OCI-LY7 (cell line): ENCODE measurements at regions not wholly inside any gene's neighbourhood (a gene's known extent, or its start where the extent isn't known, plus 50 kb on each side); places are given as distances from the start of the nearest gene placed in this dataset.

Experiments
- BruUV-seq: library from RNA; stranded (reverse); fragments of 400-500 nt; replicated peaks from 2 replicates; lab custom pipeline; 2021; lab: Mats Ljungman, UMichigan
- CTCF ChIA-PET: fragments of 300-600 bp; sonication (Branson Sonifier 250); formaldehyde crosslinking; loops from one replicate; lab custom pipeline; 2022; ENCODE audit warnings: antibody characterized with exemption; ENCODE audit not compliant: unreplicated experiment; lab: Charles Lee
- POLR2A ChIA-PET: fragments of 300-600 bp; sonication (Branson Sonifier 250); formaldehyde crosslinking; loops from one replicate; lab custom pipeline; 2022; ENCODE audit warnings: antibody characterized with exemption; lab: Charles Lee
- DNase-seq: peaks from one replicate; pipeline ENCODE4 v3.0.0-alpha.2; 2015; ENCODE audit warnings: low spot score
- H2AFZ ChIP-seq: fragments of 200-600 bp; sonication (generic), shearing (Covaris generic); 2 replicates; pipeline ENCODE4 v1.6.1; 2014; ENCODE audit warnings: mild to moderate bottlenecking, antibody characterized with exemption, low read length, moderate library complexity
- H3K27ac ChIP-seq: fragments of 200-600 bp; sonication (generic); 2 replicates; pipeline ENCODE4 v1.5.1; 2014; ENCODE audit warnings: mixed run types, low read depth, mild to moderate bottlenecking, moderate library complexity, low read length, inconsistent platforms; ENCODE audit not compliant: poor library complexity, severe bottlenecking
- H3K36me3 ChIP-seq: fragments of 200-600 bp; sonication (generic); 2 replicates; pipeline ENCODE4 v1.6.1; 2014; ENCODE audit warnings: mild to moderate bottlenecking, antibody characterized with exemption, low read length, moderate library complexity, mixed read lengths; ENCODE audit not compliant: insufficient read depth
- H3K4me1 ChIP-seq: fragments of 200-600 bp; sonication (generic); 2 replicates; pipeline ENCODE4 v1.5.1; 2014; ENCODE audit warnings: mild to moderate bottlenecking, low read length; ENCODE audit not compliant: insufficient read depth, poor library complexity, severe bottlenecking
- H3K4me2 ChIP-seq: fragments of 200-600 bp; sonication (generic); 2 replicates; pipeline ENCODE4 v1.6.1; 2014; ENCODE audit warnings: mild to moderate bottlenecking, low read length
- H3K4me3 ChIP-seq: fragments of 200-600 bp; sonication (generic); 2 replicates; pipeline ENCODE4 v1.5.1; 2014; ENCODE audit warnings: mild to moderate bottlenecking, low read depth, low read length; ENCODE audit not compliant: poor library complexity, severe bottlenecking
- H3K79me2 ChIP-seq: fragments of 200-600 bp; sonication (generic); 2 replicates; pipeline ENCODE4 v1.6.1; 2016; ENCODE audit warnings: low read depth, mild to moderate bottlenecking, low read length, moderate library complexity, mixed read lengths; ENCODE audit not compliant: insufficient read depth
- H3K9me2 ChIP-seq: fragments of 200-600 bp; sonication (generic); 2 replicates; pipeline ENCODE4 v1.6.1; 2016; ENCODE audit warnings: mild to moderate bottlenecking, low read length, mixed read lengths; ENCODE audit not compliant: insufficient read depth
- H3K9me3 ChIP-seq: fragments of 200-600 bp; sonication (generic); 2 replicates; pipeline ENCODE4 v1.6.1; 2014; ENCODE audit warnings: mild to moderate bottlenecking, mixed run types, low read length, mixed read lengths
- H4K20me1 ChIP-seq: fragments of 200-600 bp; sonication (generic); 2 replicates; pipeline ENCODE4 v1.6.1; 2014; ENCODE audit warnings: mild to moderate bottlenecking, antibody characterized with exemption, low read length, moderate library complexity, mixed read lengths; ENCODE audit not compliant: insufficient read depth
- EZH2phosphoT487 ChIP-seq: fragments of 200-600 bp; sonication (generic); IDR thresholded peaks from 2 replicates; pipeline ENCODE4 v1.6.1; 2018; ENCODE audit warnings: low read depth, borderline replicate concordance, mild to moderate bottlenecking, mixed run types, antibody characterized with exemption, low read length, moderate library complexity, mixed read lengths
- intact Hi-C: fragments of 100-400 bp; cut with micrococcal nuclease; formaldehyde crosslinking; loops from one replicate; pipeline ENCODE4 v1.10.0; 2022; ENCODE audit not compliant: unreplicated experiment
- TF ChIP-seq, protein P1 (sequence below): fragments of 200-600 bp; sonication (generic); conservative IDR thresholded peaks from 2 replicates; pipeline ENCODE4 v1.5.1; 2014; ENCODE audit warnings: mild to moderate bottlenecking, antibody characterized with exemption, low read length, moderate library complexity, mixed read lengths

GRCh38 chr5:84863020-84863419 lies 478.3 kb upstream of the EDIL3 start:
- H3K4me1 ChIP-seq = no peaks in the 10 kb centered on the region
- TF ChIP-seq EZH2phosphoT487 = no peak
- TF ChIP-seq, protein P1, sequence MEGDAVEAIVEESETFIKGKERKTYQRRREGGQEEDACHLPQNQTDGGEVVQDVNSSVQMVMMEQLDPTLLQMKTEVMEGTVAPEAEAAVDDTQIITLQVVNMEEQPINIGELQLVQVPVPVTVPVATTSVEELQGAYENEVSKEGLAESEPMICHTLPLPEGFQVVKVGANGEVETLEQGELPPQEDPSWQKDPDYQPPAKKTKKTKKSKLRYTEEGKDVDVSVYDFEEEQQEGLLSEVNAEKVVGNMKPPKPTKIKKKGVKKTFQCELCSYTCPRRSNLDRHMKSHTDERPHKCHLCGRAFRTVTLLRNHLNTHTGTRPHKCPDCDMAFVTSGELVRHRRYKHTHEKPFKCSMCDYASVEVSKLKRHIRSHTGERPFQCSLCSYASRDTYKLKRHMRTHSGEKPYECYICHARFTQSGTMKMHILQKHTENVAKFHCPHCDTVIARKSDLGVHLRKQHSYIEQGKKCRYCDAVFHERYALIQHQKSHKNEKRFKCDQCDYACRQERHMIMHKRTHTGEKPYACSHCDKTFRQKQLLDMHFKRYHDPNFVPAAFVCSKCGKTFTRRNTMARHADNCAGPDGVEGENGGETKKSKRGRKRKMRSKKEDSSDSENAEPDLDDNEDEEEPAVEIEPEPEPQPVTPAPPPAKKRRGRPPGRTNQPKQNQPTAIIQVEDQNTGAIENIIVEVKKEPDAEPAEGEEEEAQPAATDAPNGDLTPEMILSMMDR = no peak
- H3K9me2 ChIP-seq = no peaks in the 10 kb centered on the region
- H4K20me1 ChIP-seq = no peaks in the 10 kb centered on the region
- H3K4me3 ChIP-seq = no peak overlapping the region
- H3K27ac ChIP-seq = no peak overlapping the region
- H3K36me3 ChIP-seq = no peaks in the 10 kb centered on the region
- ChIA-PET POLR2A (interaction anchor here (0.6 kb wide), 1 partner anchor 12 kb away, joined by 8 read pairs; no protein-coding TSS in a partner anchor), CTCF (no interaction called here)
- no peak overlapping the region for H3K4me2 ChIP-seq
- intact Hi-C loops = no loop called here
- DNase-seq = no peak
- H3K79me2 ChIP-seq = no peaks in the 10 kb centered on the region
- no peaks in the 10 kb centered on the region for H3K9me3 ChIP-seq
- BruUV-seq = no TSS peak
- no peak overlapping the region for H2AFZ ChIP-seq

DNA sequence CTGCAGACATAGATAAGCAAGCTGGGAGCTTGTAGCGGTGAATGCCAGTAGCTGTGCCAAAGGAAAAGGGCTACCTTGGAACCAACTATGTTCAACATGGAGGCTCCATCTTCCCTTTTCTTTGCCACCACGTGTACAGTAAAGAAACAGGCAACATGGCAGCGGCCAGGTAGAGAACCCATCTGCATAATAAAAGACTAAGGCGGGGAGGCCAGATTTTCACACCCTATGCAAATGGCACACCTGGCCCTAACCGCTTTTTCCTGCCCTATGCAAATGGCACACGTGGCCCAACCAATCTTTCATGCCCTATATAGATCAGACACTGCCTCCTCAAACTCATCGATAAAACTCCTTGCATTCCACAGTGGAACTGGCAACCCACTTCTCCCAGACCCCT lies 477.5 kb upstream of the EDIL3 start:
- H3K9me3 ChIP-seq = no peaks in the 10 kb centered on the region
- no peak overlapping the region for H3K4me2 ChIP-seq
- BruUV-seq = no TSS peak
- no peaks in the 10 kb centered on the region for H3K9me2 ChIP-seq
- TF ChIP-seq, protein P1 = no peak
- TF ChIP-seq EZH2phosphoT487 = no peak
- CTCF ChIA-PET = no interaction called here
- no peak overlapping the region for H3K4me3 ChIP-seq
- intact Hi-C loops = no loop called here
- POLR2A ChIA-PET = interaction anchor here (0.8 kb wide), 1 partner anchor 10 kb away, joined by 3 read pairs; no protein-coding TSS in a partner anchor
- no peaks in the 10 kb centered on the region for H3K36me3 ChIP-seq
- no peaks in the 10 kb centered on the region for H4K20me1 ChIP-seq
- H2AFZ ChIP-seq = no peak overlapping the region
- H3K4me1 ChIP-seq = no peaks in the 10 kb centered on the region
- peak; percentile 1 for DNase-seq
- H3K27ac ChIP-seq = no peak overlapping the region
- H3K79me2 ChIP-seq = no peaks in the 10 kb centered on the region

DNA sequence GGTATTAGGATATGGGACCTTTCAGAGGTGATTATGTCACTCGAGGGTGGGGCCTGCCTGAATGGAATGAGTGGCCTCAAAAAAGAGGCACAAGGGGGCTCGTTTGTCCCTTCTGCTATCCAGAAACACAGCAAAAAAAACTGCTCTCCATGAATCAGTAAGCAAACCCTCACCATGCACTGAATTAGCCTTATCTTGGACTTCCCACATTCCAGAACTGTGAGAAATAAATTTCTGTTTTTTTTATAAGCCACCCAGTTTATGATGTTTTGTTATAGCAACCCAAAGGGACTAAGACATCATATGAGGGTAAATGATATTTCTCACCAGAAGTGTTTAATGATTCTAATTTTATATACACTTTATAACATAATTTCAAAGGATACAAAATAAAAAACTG lies 476.6 kb upstream of the EDIL3 start:
- ChIA-PET CTCF (no interaction called here), POLR2A (interaction anchor here (0.8 kb wide), 1 partner anchor 9 kb away, joined by 3 read pairs; no protein-coding TSS in a partner anchor)
- Histone ChIP-seq H3K9me2 (no peaks in the 10 kb centered on the region), H2AFZ (no peak overlapping the region), H3K36me3 (no peaks in the 10 kb centered on the region), H3K79me2 (no peaks in the 10 kb centered on the region), H3K4me3 (no peak overlapping the region), H3K4me1 (no peaks in the 10 kb centered on the region), H3K27ac (no peak overlapping the region), H3K4me2 (no peak overlapping the region), H4K20me1 (no peaks in the 10 kb centered on the region), H3K9me3 (no peaks in the 10 kb centered on the region)
- intact Hi-C loops = no loop called here
- TF ChIP-seq EZH2phosphoT487 = no peak
- TF ChIP-seq, protein P1 = no peak
- no TSS peak for BruUV-seq
- DNase-seq = no peak
